Upper lobe of left lung (tissue), 6 donors: ENCODE measurements at regions not wholly inside any gene's neighbourhood (a gene's known extent, or its start where the extent isn't known, plus 50 kb on each side); places are given as distances from the start of the nearest gene placed in this dataset.
"Not testable (repeated sequence)": the region's sequence is repeated elsewhere in the genome, so short reads cannot be mapped to it uniquely, and the experiment has no call there.

Source experiments
- ATAC-seq, 2 donors: fragments of 200-7000 bp; cut with Tn5 transposase; one replicate each; pipeline ENCODE4 v1.9.1; 2022; ENCODE audit warnings: mild to moderate bottlenecking in 2 of 2, moderate library complexity in 2 of 2; ENCODE audit not compliant: low FRiP score in 2 of 2
- DNase-seq, 2 donors: peaks; one replicate each; pipeline ENCODE4 v3.0.0-alpha.2; 2019 to 2020
- H3K27ac ChIP-seq, 4 donors: fragments of 200-600 bp; sonication (generic); one replicate each; pipeline ENCODE4 v1.5.1; 2016 to 2019
- H3K27me3 ChIP-seq, 4 donors: fragments of 200-600 bp; sonication (generic); one replicate each; pipeline ENCODE4 v1.5.1; 2017 to 2019
- H3K36me3 ChIP-seq, 4 donors: fragments of 200-600 bp; sonication (generic); one replicate each; pipeline ENCODE4 v1.5.1; 2016 to 2019
- H3K4me1 ChIP-seq, 4 donors: fragments of 200-600 bp; sonication (generic); one replicate each; pipeline ENCODE4 v1.5.1; 2018 to 2019
- H3K4me3 ChIP-seq, 4 donors: fragments of 200-600 bp; sonication (generic); one replicate each; pipeline ENCODE4 v1.5.1; 2017 to 2019; ENCODE audit warnings: mild to moderate bottlenecking in 2 of 4, moderate library complexity in 1 of 4
- H3K9me3 ChIP-seq, 4 donors: fragments of 200-600 bp; sonication (generic); one replicate each; pipeline ENCODE4 v1.5.1; 2018 to 2019
- EP300 ChIP-seq, 4 donors: sonication (generic); formaldehyde crosslinking; IDR thresholded peaks; one replicate each; pipeline ENCODE4 v1.5.1; 2017; ENCODE audit warnings: antibody characterized with exemption in 4 of 4, control low read depth in 2 of 4
- POLR2A ChIP-seq, 4 donors: fragments of 450-650 bp; IDR thresholded peaks; one replicate each; pipeline ENCODE4 v1.5.1; 2016 to 2017; ENCODE audit warnings: antibody characterized with exemption in 4 of 4, mild to moderate bottlenecking in 2 of 4
- POLR2AphosphoS5 ChIP-seq, 2 donors: sonication (generic); formaldehyde crosslinking; IDR thresholded peaks; one replicate each; pipeline ENCODE4 v1.5.1; 2017; ENCODE audit warnings: antibody characterized with exemption in 2 of 2
- WGBS, 2 donors: methylation state at CpG; one replicate each; pipeline ENCODE4 v1.1.5; 2017 to 2018; 5-methylcytosine and 5-hydroxymethylcytosine counted together
- TF ChIP-seq, protein P1 (sequence below), 6 experiments: fragments of 450-650 bp in 4 of 6; fragments of 200-600 bp in 2 of 6; sonication (generic) in 2 of 6; IDR thresholded peaks; one replicate each; pipeline ENCODE4 v1.5.1; 2016 to 2019; ENCODE audit warnings: antibody characterized with exemption in 6 of 6
- donor health status: DM: no; HTN: no; CAD: no; lungs with moderate emphysema.
- donor health status: DM: no; HTN: yes; CAD: no; lungs with severe emphysema.

DNA sequence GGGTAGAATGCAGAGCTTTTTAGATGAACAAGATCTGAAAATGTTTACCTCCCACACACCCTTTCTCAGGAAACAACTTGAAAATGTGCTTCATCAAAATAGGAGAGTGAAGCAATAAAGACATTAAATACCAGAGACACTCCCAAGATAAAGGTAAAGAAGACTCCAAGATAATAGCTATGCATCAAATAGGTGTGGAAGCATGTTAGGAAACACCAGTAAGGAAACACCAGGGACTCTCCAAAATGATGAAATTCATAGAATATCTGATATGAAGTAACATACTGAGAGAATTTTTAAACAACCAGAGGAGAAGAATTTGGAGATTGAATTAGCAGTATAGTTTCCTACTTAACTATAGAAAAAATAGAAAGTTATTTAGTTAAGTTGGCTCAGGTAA is 57.0 kb downstream of the OR10A6 start:
- ATAC-seq (no peak), DNase-seq (no peak)
- H3K27ac ChIP-seq: no peak overlapping the region
- H3K4me3 ChIP-seq: no peak overlapping the region
- H3K4me1 ChIP-seq: no peaks in the 10 kb centered on the region
- H3K27me3 ChIP-seq: no peaks in the 10 kb centered on the region
- no peaks in the 10 kb centered on the region for H3K36me3 ChIP-seq
- TF ChIP-seq, protein P1, sequence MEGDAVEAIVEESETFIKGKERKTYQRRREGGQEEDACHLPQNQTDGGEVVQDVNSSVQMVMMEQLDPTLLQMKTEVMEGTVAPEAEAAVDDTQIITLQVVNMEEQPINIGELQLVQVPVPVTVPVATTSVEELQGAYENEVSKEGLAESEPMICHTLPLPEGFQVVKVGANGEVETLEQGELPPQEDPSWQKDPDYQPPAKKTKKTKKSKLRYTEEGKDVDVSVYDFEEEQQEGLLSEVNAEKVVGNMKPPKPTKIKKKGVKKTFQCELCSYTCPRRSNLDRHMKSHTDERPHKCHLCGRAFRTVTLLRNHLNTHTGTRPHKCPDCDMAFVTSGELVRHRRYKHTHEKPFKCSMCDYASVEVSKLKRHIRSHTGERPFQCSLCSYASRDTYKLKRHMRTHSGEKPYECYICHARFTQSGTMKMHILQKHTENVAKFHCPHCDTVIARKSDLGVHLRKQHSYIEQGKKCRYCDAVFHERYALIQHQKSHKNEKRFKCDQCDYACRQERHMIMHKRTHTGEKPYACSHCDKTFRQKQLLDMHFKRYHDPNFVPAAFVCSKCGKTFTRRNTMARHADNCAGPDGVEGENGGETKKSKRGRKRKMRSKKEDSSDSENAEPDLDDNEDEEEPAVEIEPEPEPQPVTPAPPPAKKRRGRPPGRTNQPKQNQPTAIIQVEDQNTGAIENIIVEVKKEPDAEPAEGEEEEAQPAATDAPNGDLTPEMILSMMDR (IDR thresholded peaks at IDR 0.05): no peak
- no peak for TF ChIP-seq POLR2A (IDR thresholded peaks at IDR 0.05)
- TF ChIP-seq EP300 (IDR thresholded peaks at IDR 0.05): no peak
- TF ChIP-seq POLR2AphosphoS5 (IDR thresholded peaks at IDR 0.05): no peak
- H3K9me3 ChIP-seq: no peaks in the 10 kb centered on the region

DNA sequence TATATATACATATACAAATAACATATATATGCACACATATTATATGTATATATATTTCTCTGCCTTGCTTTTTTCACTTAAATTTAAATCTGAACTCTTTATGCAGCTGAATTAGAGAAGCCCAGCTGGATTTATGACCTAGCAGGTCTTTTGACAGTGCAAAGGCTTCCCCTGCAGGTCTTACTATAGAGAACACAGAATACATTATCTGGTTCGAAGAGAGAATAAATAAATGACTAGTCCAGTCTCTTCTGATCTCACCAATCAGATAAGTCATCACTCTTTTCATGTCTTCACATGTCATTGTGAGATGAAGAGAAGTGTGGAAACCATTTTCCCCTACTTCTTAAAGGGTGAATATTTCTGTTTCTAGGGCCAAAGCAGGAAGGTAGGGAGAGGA is 58.2 kb downstream of the OR10A6 start:
- Histone ChIP-seq H3K36me3 (no peaks in the 10 kb centered on the region), H3K27me3 (no peaks in the 10 kb centered on the region), H3K4me3 (no peak overlapping the region), H3K4me1 (no peaks in the 10 kb centered on the region), H3K27ac (no peak overlapping the region), H3K9me3 (no peaks in the 10 kb centered on the region)
- ATAC-seq (no peak), DNase-seq (no peak)
- WGBS, 2 donors: 31 to 36% methylated on average over 1 of the region's 1 CpG
- TF ChIP-seq POLR2AphosphoS5 (IDR thresholded peaks at IDR 0.05) (no peak), EP300 (IDR thresholded peaks at IDR 0.05) (no peak), POLR2A (IDR thresholded peaks at IDR 0.05) (no peak)
- TF ChIP-seq, protein P1 (IDR thresholded peaks at IDR 0.05): no peak

DNA sequence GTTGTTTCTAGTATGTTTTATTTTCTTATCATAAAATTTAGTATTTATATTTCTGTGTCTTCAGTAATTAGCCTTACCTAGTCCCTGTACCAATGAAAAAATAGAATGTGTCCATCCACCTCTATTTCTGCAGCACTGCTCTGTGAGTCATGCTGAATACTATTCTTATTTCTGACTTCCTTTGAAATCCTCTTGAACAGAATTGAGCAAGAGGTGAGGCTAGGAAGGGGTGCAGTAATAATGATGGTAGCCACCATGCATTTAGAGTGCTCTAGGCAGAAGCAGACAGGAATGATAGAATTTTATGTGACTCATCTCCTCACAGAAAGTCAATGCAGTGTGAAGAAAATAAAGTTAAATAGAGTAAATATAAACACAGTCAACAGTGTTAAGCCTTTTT is 60.0 kb downstream of the OR10A6 start:
- H3K27ac ChIP-seq: no peak overlapping the region
- no peaks in the 10 kb centered on the region for H3K9me3 ChIP-seq
- no peak overlapping the region for H3K4me3 ChIP-seq
- no peaks in the 10 kb centered on the region for H3K36me3 ChIP-seq
- no peaks in the 10 kb centered on the region for H3K27me3 ChIP-seq
- no peak for DNase-seq
- H3K4me1 ChIP-seq: no peaks in the 10 kb centered on the region
- TF ChIP-seq POLR2A (IDR thresholded peaks at IDR 0.05) (no peak), EP300 (IDR thresholded peaks at IDR 0.05) (no peak), POLR2AphosphoS5 (IDR thresholded peaks at IDR 0.05) (no peak)
- TF ChIP-seq, protein P1 (IDR thresholded peaks at IDR 0.05): no peak
- no peak for ATAC-seq

DNA sequence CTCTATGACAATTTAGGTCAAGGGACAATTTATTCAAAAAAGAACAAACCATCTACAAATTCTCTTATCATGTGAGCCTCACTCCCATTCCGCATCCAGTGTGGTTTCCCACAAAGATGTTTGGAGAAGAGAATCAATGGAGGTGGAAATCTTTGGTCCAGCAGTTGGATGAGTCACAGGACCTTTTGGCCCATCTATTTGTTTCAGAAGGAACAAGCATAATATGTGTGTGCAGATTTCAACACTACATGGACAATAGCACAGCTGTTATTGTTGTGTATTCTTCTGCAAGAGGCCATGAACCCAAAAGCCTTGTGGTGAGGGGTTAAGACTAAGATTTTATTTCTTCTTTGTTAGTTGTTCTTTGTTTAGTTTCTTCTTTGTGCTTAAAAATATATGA is 61.6 kb downstream of the OR10A6 start:
- Histone ChIP-seq H3K9me3 (no peaks in the 10 kb centered on the region), H3K4me3 (no peak overlapping the region), H3K27ac (no peak overlapping the region), H3K27me3 (no peaks in the 10 kb centered on the region), H3K36me3 (no peaks in the 10 kb centered on the region), H3K4me1 (no peaks in the 10 kb centered on the region)
- 82 to 92% methylated on average over 1 of the region's 1 CpG for WGBS, 2 donors
- no peak for DNase-seq
- TF ChIP-seq POLR2A (IDR thresholded peaks at IDR 0.05): no peak
- no peak for TF ChIP-seq EP300 (IDR thresholded peaks at IDR 0.05)
- TF ChIP-seq, protein P1 (IDR thresholded peaks at IDR 0.05): no peak
- no peak for TF ChIP-seq POLR2AphosphoS5 (IDR thresholded peaks at IDR 0.05)
- no peak for ATAC-seq

DNA sequence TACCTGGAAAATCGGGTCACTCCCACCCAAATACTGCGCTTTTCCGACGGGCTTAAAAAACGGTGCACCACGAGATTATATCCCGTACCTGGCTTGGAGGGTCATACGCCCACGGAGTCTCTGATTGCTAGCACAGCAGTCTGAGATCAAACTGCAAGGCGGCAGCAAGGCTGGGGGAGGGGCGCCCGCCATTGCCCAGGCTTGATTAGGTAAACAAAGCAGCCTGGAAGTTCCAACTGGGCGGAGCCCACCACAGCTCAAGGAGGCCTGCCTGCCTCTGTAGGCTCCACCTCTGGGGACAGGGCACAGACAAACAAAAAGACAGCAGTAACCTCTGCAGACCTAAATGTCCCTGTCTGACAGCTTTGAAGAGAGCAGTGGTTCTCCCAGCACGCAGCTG is 64.5 kb upstream of the OR5P2 start:
- H3K27ac ChIP-seq, H3K4me1 ChIP-seq, DNase-seq, H3K4me3 ChIP-seq, H3K27me3 ChIP-seq, ATAC-seq, H3K36me3 ChIP-seq, H3K9me3 ChIP-seq: not testable (repeated sequence)
- 81 to 88% methylated on average over 8 to 14 of the region's 14 CpGs for WGBS, 2 donors

DNA sequence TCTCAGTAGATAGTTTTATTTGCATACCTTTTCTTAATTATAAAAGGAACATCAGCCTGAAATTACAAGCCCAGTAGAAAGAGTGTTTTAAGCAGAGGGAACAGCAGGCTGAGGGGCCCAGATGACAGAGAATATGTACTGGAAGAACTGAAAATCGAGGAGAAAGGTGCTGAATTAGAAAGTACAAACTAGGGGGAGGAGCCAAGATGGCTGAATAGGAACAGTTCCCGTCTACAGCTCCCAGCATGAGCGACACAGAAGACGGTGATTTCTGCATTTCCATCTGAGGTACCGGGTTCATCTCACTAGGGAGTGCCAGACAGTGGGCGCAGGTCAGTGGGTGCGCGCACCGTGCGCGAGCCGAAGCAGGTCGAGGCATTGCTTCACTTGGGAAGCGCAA is 64.1 kb upstream of the OR5P2 start:
- H3K4me1 ChIP-seq, H3K4me3 ChIP-seq, ATAC-seq, H3K27me3 ChIP-seq, H3K9me3 ChIP-seq, H3K36me3 ChIP-seq, H3K27ac ChIP-seq: not testable (repeated sequence)
- WGBS, 2 donors: 90 to 93% methylated on average over 14 of the region's 14 CpGs
- DNase-seq: peak in 1 of 2 donors; percentile 43
